OCI-LY1 (cell line): ENCODE measurements at regions not wholly inside any gene's neighbourhood (a gene's known extent, or its start where the extent isn't known, plus 50 kb on each side); places are given as distances from the start of the nearest gene placed in this dataset.

Experiments used
- H2AFZ ChIP-seq: fragments of 200-600 bp; sonication (generic), shearing (Covaris generic); 2 replicates; pipeline ENCODE4 v1.6.0; 2014; ENCODE audit warnings: antibody characterized with exemption, mild to moderate bottlenecking, low read length
- H3F3A ChIP-seq: fragments of 200-600 bp; sonication (generic), shearing (Covaris generic); 2 replicates; pipeline ENCODE4 v1.6.0; 2014; ENCODE audit warnings: mild to moderate bottlenecking, antibody characterized with exemption, low read length, moderate library complexity; ENCODE audit not compliant: insufficient read depth
- H3K27ac ChIP-seq: fragments of 200-600 bp; sonication (generic); 2 replicates; pipeline ENCODE4 v1.5.1; 2014; ENCODE audit warnings: low read length, mixed run types, mild to moderate bottlenecking, low read depth; ENCODE audit not compliant: poor library complexity, severe bottlenecking
- H3K27me3 ChIP-seq: fragments of 200-600 bp; sonication (generic); 2 replicates; pipeline ENCODE4 v1.6.0; 2014; ENCODE audit warnings: antibody characterized with exemption, mild to moderate bottlenecking, low read length, moderate library complexity; ENCODE audit not compliant: insufficient read depth
- H3K36me3 ChIP-seq: fragments of 200-600 bp; sonication (generic); 2 replicates; pipeline ENCODE4 v1.6.1; 2014; ENCODE audit warnings: mild to moderate bottlenecking, antibody characterized with exemption, low read length, moderate library complexity, mixed read lengths; ENCODE audit not compliant: insufficient read depth
- H3K4me1 ChIP-seq: fragments of 200-600 bp; sonication (generic); 2 replicates; pipeline ENCODE4 v1.5.1; 2014; ENCODE audit warnings: mild to moderate bottlenecking, low read length, moderate library complexity; ENCODE audit not compliant: insufficient read depth, severe bottlenecking
- H3K4me2 ChIP-seq: fragments of 200-600 bp; sonication (generic), shearing (Covaris generic); 2 replicates; pipeline ENCODE4 v1.6.1; 2014; ENCODE audit warnings: low read length
- H3K4me3 ChIP-seq: fragments of 200-600 bp; sonication (generic); 2 replicates; pipeline ENCODE4 v1.5.1; 2014; ENCODE audit warnings: low read length, low read depth, mild to moderate bottlenecking, mixed read lengths; ENCODE audit not compliant: poor library complexity, severe bottlenecking
- H3K79me2 ChIP-seq: fragments of 200-600 bp; shearing (Covaris generic); 2 replicates; pipeline ENCODE4 v1.6.1; 2016; ENCODE audit warnings: mixed run types, low read length, mixed read lengths; ENCODE audit not compliant: insufficient read depth
- H3K9ac ChIP-seq: fragments of 200-600 bp; sonication (generic), shearing (Covaris generic); 2 replicates; pipeline ENCODE4 v1.6.1; 2014; ENCODE audit warnings: mild to moderate bottlenecking, low read length, mixed read lengths
- H3K9me2 ChIP-seq: fragments of 200-600 bp; sonication (generic), shearing (Covaris generic); 2 replicates; pipeline ENCODE4 v1.6.1; 2014; ENCODE audit warnings: low read depth, mild to moderate bottlenecking, low read length, mixed read lengths
- H3K9me3 ChIP-seq: fragments of 200-600 bp; shearing (Covaris generic); 2 replicates; pipeline ENCODE4 v1.6.1; 2014; ENCODE audit warnings: low read length, mixed read lengths
- H4K20me1 ChIP-seq: fragments of 200-600 bp; sonication (generic), shearing (Covaris generic); 2 replicates; pipeline ENCODE4 v1.6.0; 2016; ENCODE audit warnings: mild to moderate bottlenecking, low read length; ENCODE audit not compliant: insufficient read depth
- EZH2 ChIP-seq: fragments of 200-600 bp; sonication (generic), shearing (Covaris generic); IDR thresholded peaks from 2 replicates; pipeline ENCODE4 v1.8.0; 2017; ENCODE audit warnings: borderline replicate concordance, mixed run types, mild to moderate bottlenecking, antibody characterized with exemption, low read length, moderate library complexity, mixed read lengths
- TF ChIP-seq, protein P1 (sequence below): fragments of 200-600 bp; sonication (generic), shearing (Covaris generic); IDR thresholded peaks from 2 replicates; pipeline ENCODE4 v1.5.1; 2017; ENCODE audit warnings: mild to moderate bottlenecking, antibody characterized with exemption, low read length, moderate library complexity, mixed read lengths

DNA sequence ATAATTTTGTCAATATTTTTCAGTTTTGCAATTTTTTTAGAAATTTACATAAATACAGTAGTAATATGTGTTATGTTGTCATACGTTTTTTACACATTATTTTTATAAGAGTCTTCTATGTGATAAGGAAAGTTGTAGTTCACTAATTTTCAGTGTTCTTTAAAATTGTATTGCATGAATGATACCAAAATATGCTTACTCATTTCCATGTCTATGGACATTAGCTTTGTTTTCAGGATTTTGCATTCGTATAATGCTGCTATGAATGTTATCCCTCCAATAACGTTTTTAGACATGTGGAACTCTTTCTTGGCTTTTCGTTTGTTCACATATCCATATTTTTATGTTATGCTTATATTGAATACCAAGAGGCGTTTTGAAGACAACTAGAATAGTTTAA, 260.0 kb downstream of the ARL4A start:
- TF ChIP-seq, protein P1, sequence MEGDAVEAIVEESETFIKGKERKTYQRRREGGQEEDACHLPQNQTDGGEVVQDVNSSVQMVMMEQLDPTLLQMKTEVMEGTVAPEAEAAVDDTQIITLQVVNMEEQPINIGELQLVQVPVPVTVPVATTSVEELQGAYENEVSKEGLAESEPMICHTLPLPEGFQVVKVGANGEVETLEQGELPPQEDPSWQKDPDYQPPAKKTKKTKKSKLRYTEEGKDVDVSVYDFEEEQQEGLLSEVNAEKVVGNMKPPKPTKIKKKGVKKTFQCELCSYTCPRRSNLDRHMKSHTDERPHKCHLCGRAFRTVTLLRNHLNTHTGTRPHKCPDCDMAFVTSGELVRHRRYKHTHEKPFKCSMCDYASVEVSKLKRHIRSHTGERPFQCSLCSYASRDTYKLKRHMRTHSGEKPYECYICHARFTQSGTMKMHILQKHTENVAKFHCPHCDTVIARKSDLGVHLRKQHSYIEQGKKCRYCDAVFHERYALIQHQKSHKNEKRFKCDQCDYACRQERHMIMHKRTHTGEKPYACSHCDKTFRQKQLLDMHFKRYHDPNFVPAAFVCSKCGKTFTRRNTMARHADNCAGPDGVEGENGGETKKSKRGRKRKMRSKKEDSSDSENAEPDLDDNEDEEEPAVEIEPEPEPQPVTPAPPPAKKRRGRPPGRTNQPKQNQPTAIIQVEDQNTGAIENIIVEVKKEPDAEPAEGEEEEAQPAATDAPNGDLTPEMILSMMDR: no peak
- no peak for TF ChIP-seq EZH2
- Histone ChIP-seq H3K4me1 (no peaks in the 10 kb centered on the region), H4K20me1 (no peaks in the 10 kb centered on the region), H3F3A (no peaks in the 10 kb centered on the region), H3K9ac (no peak overlapping the region), H3K4me3 (no peak overlapping the region), H3K36me3 (no peaks in the 10 kb centered on the region), H3K27ac (no peak overlapping the region), H3K79me2 (no peaks in the 10 kb centered on the region), H3K9me2 (no peaks in the 10 kb centered on the region), H3K4me2 (no peak overlapping the region), H3K9me3 (no peaks in the 10 kb centered on the region), H3K27me3 (no peaks in the 10 kb centered on the region), H2AFZ (no peak overlapping the region)

DNA sequence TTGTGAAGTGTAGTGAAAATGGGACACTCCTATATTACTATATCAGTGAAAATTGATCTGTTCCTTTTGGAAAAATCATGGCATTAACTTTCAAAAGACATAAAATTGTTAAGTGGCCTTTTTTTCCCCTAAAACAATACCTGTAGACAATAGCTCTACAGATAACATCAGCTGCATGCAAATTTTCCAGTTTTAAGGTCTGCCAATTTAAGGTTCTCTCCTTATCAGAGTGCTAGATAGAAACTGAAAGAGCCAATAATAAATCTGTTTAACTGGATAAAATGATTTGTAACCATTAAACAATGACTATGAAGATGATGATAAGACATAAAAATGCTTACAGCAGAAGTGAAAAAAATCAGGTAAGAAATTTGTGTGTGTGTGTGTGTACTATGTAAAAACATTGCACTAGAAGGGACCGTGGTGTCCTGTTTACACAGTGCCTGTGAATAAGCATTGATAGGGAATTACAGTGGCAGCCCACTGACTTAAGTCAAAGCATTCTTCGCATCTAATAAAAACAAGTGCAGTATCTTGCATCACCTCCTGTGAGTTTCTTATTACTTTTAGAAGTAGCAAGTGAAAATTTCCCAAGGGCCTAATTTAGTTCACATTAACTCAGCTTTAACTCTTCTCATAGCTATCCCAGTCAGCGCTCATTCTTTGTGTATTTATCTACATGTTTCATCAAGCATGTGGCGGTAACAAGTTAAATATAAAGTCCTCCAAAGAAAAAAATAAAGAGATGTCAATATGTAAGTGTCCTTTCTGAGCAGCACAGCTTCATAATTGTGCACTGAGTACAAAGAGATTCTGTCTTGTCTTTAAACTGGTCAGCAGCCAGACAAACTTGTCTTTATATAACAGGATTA, 261.9 kb downstream of the ARL4A start:
- Histone ChIP-seq H3F3A (no peaks in the 10 kb centered on the region), H4K20me1 (no peaks in the 10 kb centered on the region), H3K4me2 (no peak overlapping the region), H3K9me2 (no peaks in the 10 kb centered on the region), H3K9me3 (no peaks in the 10 kb centered on the region), H3K27ac (no peak overlapping the region), H3K4me3 (no peak overlapping the region), H3K36me3 (no peaks in the 10 kb centered on the region), H3K9ac (no peak overlapping the region), H2AFZ (no peak overlapping the region), H3K4me1 (no peaks in the 10 kb centered on the region), H3K27me3 (no peaks in the 10 kb centered on the region), H3K79me2 (no peaks in the 10 kb centered on the region)
- no peak for TF ChIP-seq EZH2
- TF ChIP-seq, protein P1: no peak

DNA sequence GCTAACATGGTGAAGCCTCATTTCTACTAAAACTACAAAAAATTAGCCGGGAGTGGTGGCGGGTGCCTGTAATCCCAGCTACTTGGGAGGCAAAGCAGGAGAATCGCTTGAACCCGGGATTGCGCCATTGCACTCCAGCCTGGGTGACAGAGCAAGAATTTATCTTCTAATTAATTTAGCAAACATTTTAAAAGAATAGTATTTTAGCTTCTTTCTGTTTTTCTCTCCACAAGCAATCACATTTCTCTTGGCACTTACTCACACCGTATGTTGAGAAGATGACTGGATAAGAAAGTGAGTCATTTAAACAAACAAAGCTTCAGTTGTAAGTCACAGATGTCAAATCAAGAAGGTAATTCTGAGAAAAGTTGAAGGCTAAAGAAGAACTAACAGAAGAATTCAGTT, 264.0 kb downstream of the ARL4A start:
- Histone ChIP-seq H3K27me3 (no peaks in the 10 kb centered on the region), H3K9me2 (no peaks in the 10 kb centered on the region), H3K9ac (no peak overlapping the region), H3K79me2 (no peaks in the 10 kb centered on the region), H3K4me2 (no peak overlapping the region), H3K36me3 (no peaks in the 10 kb centered on the region), H3K4me3 (no peak overlapping the region), H3K27ac (no peak overlapping the region), H4K20me1 (no peaks in the 10 kb centered on the region), H3K4me1 (no peaks in the 10 kb centered on the region), H3K9me3 (no peaks in the 10 kb centered on the region), H2AFZ (no peak overlapping the region), H3F3A (no peaks in the 10 kb centered on the region)
- TF ChIP-seq EZH2: no peak
- TF ChIP-seq, protein P1: no peak
